SIG-M5 treated with dmso at 0.1 percent for 504 hours (cell line): ENCODE measurements at regions not wholly inside any gene's neighbourhood (a gene's known extent, or its start where the extent isn't known, plus 50 kb on each side); places are given as distances from the start of the nearest gene placed in this dataset.
"Not testable (repeated sequence)": the region's sequence is repeated elsewhere in the genome, so short reads cannot be mapped to it uniquely, and the experiment has no call there.

ENCODE experiments used
- DNase-seq: peaks from one replicate; lab custom pipeline; 2025; ENCODE audit not compliant: unreplicated experiment; lab: John Stamatoyannopoulos, UW

- no peak for DNase-seq
Measured at GRCh38 chr3:177906126-177906511, 630.1 kb upstream of the KCNMB2 start.

GRCh38 chr3:177906578-177907229, 629.5 kb upstream of the KCNMB2 start:
- DNase-seq, result no peak

- DNase-seq, result not testable (repeated sequence)
Measured at GRCh38 chr3:177909530-177909929, 626.7 kb upstream of the KCNMB2 start.

- no peak for DNase-seq
Measured at GRCh38 chr3:177914224-177914623, 622.0 kb upstream of the KCNMB2 start.

GRCh38 chr3:177916461-177916860, 619.8 kb upstream of the KCNMB2 start:
- DNase-seq, result no peak

- DNase-seq, result no peak
Measured at GRCh38 chr3:177917234-177917861, 618.9 kb upstream of the KCNMB2 start.

GRCh38 chr3:177921153-177921552, 615.1 kb upstream of the KCNMB2 start:
- no peak for DNase-seq

GRCh38 chr3:177924261-177924660, 612.0 kb upstream of the KCNMB2 start:
- DNase-seq, result no peak

- no peak for DNase-seq
Measured at GRCh38 chr3:177928172-177928873, 607.9 kb upstream of the KCNMB2 start.

- no peak for DNase-seq
Measured at GRCh38 chr3:177929310-177929709, 606.9 kb upstream of the KCNMB2 start.

GRCh38 chr3:177930771-177931170, 605.5 kb upstream of the KCNMB2 start:
- DNase-seq, result no peak

GRCh38 chr3:177931346-177931745, 604.9 kb upstream of the KCNMB2 start:
- DNase-seq, result no peak

- no peak for DNase-seq
Measured at GRCh38 chr3:177932346-177932745, 603.9 kb upstream of the KCNMB2 start.

- DNase-seq, result no peak
Measured at GRCh38 chr3:177932750-177933660, 603.2 kb upstream of the KCNMB2 start.

- DNase-seq, result no peak
Measured at GRCh38 chr3:177934001-177934891, 602.0 kb upstream of the KCNMB2 start.

GRCh38 chr3:177935047-177935446, 601.2 kb upstream of the KCNMB2 start:
- no peak for DNase-seq

GRCh38 chr3:177936721-177937120, 599.5 kb upstream of the KCNMB2 start:
- no peak for DNase-seq

- no peak for DNase-seq
Measured at GRCh38 chr3:177942911-177943310, 593.3 kb upstream of the KCNMB2 start.

- DNase-seq, result no peak
Measured at GRCh38 chr3:177944228-177944661, 592.0 kb upstream of the KCNMB2 start.

- no peak for DNase-seq
Measured at GRCh38 chr3:177946048-177946447, 590.2 kb upstream of the KCNMB2 start.
